Activated CD4-positive, alpha-beta T cell treated with anti-CD3 and anti-CD28 coated beads, Interleukin-2, amount 50 U/mL, for 16 hours (primary cell): ENCODE measurements at regions not wholly inside any gene's neighbourhood (a gene's known extent, or its start where the extent isn't known, plus 50 kb on each side); places are given as distances from the start of the nearest gene placed in this dataset.
A peak's percentile ranks its signal among the peaks of the same experiment; 100 is the strongest.

Experiments
- DNase-seq: peaks from one replicate; pipeline ENCODE4 v3.0.0-alpha.2; 2020

- DNase-seq: no peak
These were observed 118.1 kb downstream of the MAT2B start for GRCh38 chr5:163623524-163623923.

- no peak for DNase-seq
These were observed 118.6 kb downstream of the MAT2B start for GRCh38 chr5:163623986-163624385.

- no peak for DNase-seq
These were observed 119.0 kb downstream of the MAT2B start for GRCh38 chr5:163624431-163624830.

- no peak for DNase-seq
These were observed 121.5 kb downstream of the MAT2B start for GRCh38 chr5:163626904-163627434.

GRCh38 chr5:163631856-163632255, 126.4 kb downstream of the MAT2B start:
- no peak for DNase-seq

- no peak for DNase-seq
These were observed 128.6 kb downstream of the MAT2B start for GRCh38 chr5:163633926-163634460.

- DNase-seq: no peak
These were observed 130.2 kb downstream of the MAT2B start for GRCh38 chr5:163635631-163636030.

- no peak for DNase-seq
These were observed 137.5 kb downstream of the MAT2B start for GRCh38 chr5:163642904-163643303.

- DNase-seq: no peak
These were observed 140.3 kb downstream of the MAT2B start for GRCh38 chr5:163645421-163646416.

GRCh38 chr5:163649514-163649913, 144.1 kb downstream of the MAT2B start:
- no peak for DNase-seq

- no peak for DNase-seq
These were observed 148.1 kb downstream of the MAT2B start for GRCh38 chr5:163653526-163653925.

- no peak for DNase-seq
These were observed 153.5 kb downstream of the MAT2B start for GRCh38 chr5:163658702-163659567.

- no peak for DNase-seq
These were observed 154.1 kb downstream of the MAT2B start for GRCh38 chr5:163659568-163659902.

GRCh38 chr5:163660486-163660885, 155.1 kb downstream of the MAT2B start:
- DNase-seq: no peak

- DNase-seq: no peak
These were observed 155.9 kb downstream of the MAT2B start for GRCh38 chr5:163661360-163661759.

- DNase-seq: no peak
These were observed 164.6 kb downstream of the MAT2B start for GRCh38 chr5:163670036-163670435.

GRCh38 chr5:163677092-163677491, 171.7 kb downstream of the MAT2B start:
- no peak for DNase-seq

- DNase-seq: no peak
These were observed 176.8 kb downstream of the MAT2B start for GRCh38 chr5:163682234-163682633.

- no peak for DNase-seq
These were observed 182.0 kb downstream of the MAT2B start for GRCh38 chr5:163687414-163687813.

- DNase-seq: no peak
These were observed 186.7 kb downstream of the MAT2B start for GRCh38 chr5:163692091-163692490.

GRCh38 chr5:163695830-163696578, 190.6 kb downstream of the MAT2B start:
- DNase-seq: peak; percentile 25

- no peak for DNase-seq
These were observed 191.1 kb downstream of the MAT2B start for GRCh38 chr5:163696579-163696887.
